H1 (cell line): ENCODE measurements at regions not wholly inside any gene's neighbourhood (a gene's known extent, or its start where the extent isn't known, plus 50 kb on each side); places are given as distances from the start of the nearest gene placed in this dataset.

ENCODE experiments used
- CTCF ChIA-PET: fragments of 300-600 bp; sonication (Branson Sonifier 250); formaldehyde crosslinking; loops from one replicate; lab custom pipeline; 2021; ENCODE audit not compliant: partially characterized antibody; lab: Charles Lee
- POLR2A ChIA-PET: fragments of 300-600 bp; sonication (Branson Sonifier 250); formaldehyde crosslinking; loops from one replicate; lab custom pipeline; 2021; ENCODE audit warnings: inconsistent platforms; ENCODE audit not compliant: partially characterized antibody; lab: Charles Lee
- DNase-seq, 2 experiments: peaks; one replicate each; pipeline versions ENCODE4 v3.0.0 to v3.0.0-alpha.2; 2010 to 2022; ENCODE audit warnings: low spot score in 2 of 2, low read depth in 1 of 2, mixed read lengths in 1 of 2
- FAIRE-seq: peaks from 2 replicates; lab custom pipeline; 2011; peaks lifted over from hg19 to GRCh38; lab: Jason Lieb, UNC
- H2AFZ ChIP-seq: 2 replicates; pipeline ENCODE4 v1.8.1; 2012; ENCODE audit warnings: low read length, inconsistent platforms
- H2AK5ac ChIP-seq: 2 replicates; pipeline ENCODE4 v1.6.1; 2013; ENCODE audit warnings: low read depth, low read length
- H2BK120ac ChIP-seq: replicated peaks from 2 replicates; pipeline ENCODE3; 2013; ENCODE audit warnings: low read depth, low read length, inconsistent platforms
- H2BK12ac ChIP-seq: 2 replicates; pipeline ENCODE4 v1.6.1; 2013; ENCODE audit warnings: low read depth, low read length
- H2BK15ac ChIP-seq: 2 replicates; pipeline ENCODE4 v1.6.1; 2013; ENCODE audit warnings: low read length
- H2BK20ac ChIP-seq: 2 replicates; pipeline ENCODE4 v1.6.1; 2013; ENCODE audit warnings: low read length
- H2BK5ac ChIP-seq: 2 replicates; pipeline ENCODE4 v1.6.1; 2013; ENCODE audit warnings: low read depth, low read length
- H3K14ac ChIP-seq: 2 replicates; pipeline ENCODE4 v1.6.1; 2013; ENCODE audit warnings: inconsistent platforms; ENCODE audit not compliant: insufficient read length
- H3K18ac ChIP-seq: 2 replicates; pipeline ENCODE4 v1.6.1; 2013; ENCODE audit warnings: low read length; ENCODE audit errors: extremely low read depth
- H3K23ac ChIP-seq: 2 replicates; pipeline ENCODE4 v1.6.1; 2013; ENCODE audit warnings: inconsistent platforms; ENCODE audit not compliant: insufficient read length
- H3K23me2 ChIP-seq: 2 replicates; pipeline ENCODE4 v1.6.1; 2013; ENCODE audit warnings: low read depth, low read length
- H3K27ac ChIP-seq: 2 replicates; pipeline ENCODE4 v1.6.1; 2011; ENCODE audit warnings: low read depth, low read length, inconsistent platforms
- H3K27me3 ChIP-seq, 4 experiments: replicated peaks in 1 of 4; 1 replicate in 1 of 4; 2 replicates in 3 of 4; pipeline versions ENCODE4 v1.6.1 to v1.8.1; 2011 to 2013; ENCODE audit warnings: low read length in 3 of 4, mild to moderate bottlenecking in 3 of 4, inconsistent platforms in 2 of 4, mixed read lengths in 2 of 4, moderate library complexity in 1 of 4; ENCODE audit not compliant: control insufficient read depth in 3 of 4, insufficient read depth in 3 of 4; ENCODE audit errors: extremely low read depth in 1 of 4
- H3K36me3 ChIP-seq, 4 experiments: 2 replicates each; pipeline versions ENCODE4 v1.6.1 to v1.8.1; 2011 to 2013; ENCODE audit warnings: mild to moderate bottlenecking in 4 of 4, low read length in 3 of 4, moderate library complexity in 2 of 4, control low read depth in 1 of 4, inconsistent platforms in 1 of 4; ENCODE audit not compliant: insufficient read depth in 4 of 4, control insufficient read depth in 2 of 4
- H3K4ac ChIP-seq: replicated peaks from 2 replicates; pipeline ENCODE3; 2013; ENCODE audit warnings: low read length, low read depth, mixed read lengths, inconsistent platforms; ENCODE audit not compliant: insufficient read length
- H3K4me1 ChIP-seq, 4 experiments: replicated peaks in 1 of 4; 1 replicate in 1 of 4; 2 replicates in 3 of 4; pipeline versions ENCODE4 v1.6.1 to v1.8.1; 2011 to 2013; ENCODE audit warnings: low read length in 3 of 4, inconsistent platforms in 2 of 4, mixed read lengths in 1 of 4; ENCODE audit not compliant: insufficient read depth in 4 of 4, control insufficient read depth in 3 of 4
- H3K4me2 ChIP-seq, 2 experiments: 2 replicates each; pipeline versions ENCODE4 v1.6.1 to v1.8.1; 2011 to 2013; ENCODE audit warnings: low read depth in 2 of 2, low read length in 2 of 2, control low read depth in 1 of 2, inconsistent platforms in 1 of 2, mild to moderate bottlenecking in 1 of 2; ENCODE audit not compliant: insufficient read depth in 1 of 2
- H3K4me3 ChIP-seq, 4 experiments: fragments of 200-600, 300-600 bp in 1 of 4; sonication (generic), shearing (Covaris generic), sonication (Bioruptor Twin) in 1 of 4; 2 replicates each; pipeline versions ENCODE4 v1.5.1 to v1.8.1; 2011 to 2016; ENCODE audit warnings: low read length in 4 of 4, low read depth in 3 of 4, control low read depth in 2 of 4, inconsistent platforms in 2 of 4, mild to moderate bottlenecking in 2 of 4, mixed read lengths in 1 of 4, moderate library complexity in 1 of 4; ENCODE audit not compliant: insufficient read depth in 2 of 4; ENCODE audit errors: extremely low read depth in 1 of 4
- H3K56ac ChIP-seq: replicated peaks from 2 replicates; pipeline ENCODE3; 2013; ENCODE audit warnings: low read depth, mild to moderate bottlenecking, mixed read lengths, low read length, inconsistent platforms; ENCODE audit not compliant: insufficient read length
- H3K79me1 ChIP-seq: 2 replicates; pipeline ENCODE4 v1.6.1; 2013; ENCODE audit warnings: low read depth, low read length, control low read depth
- H3K79me2 ChIP-seq, 2 experiments: 2 replicates each; pipeline versions ENCODE4 v1.6.1 to v1.8.1; 2012 to 2013; ENCODE audit warnings: low read length in 2 of 2, mild to moderate bottlenecking in 2 of 2, inconsistent platforms in 1 of 2; ENCODE audit not compliant: insufficient read depth in 2 of 2, control insufficient read depth in 1 of 2
- H3K9ac ChIP-seq, 4 experiments: replicated peaks in 1 of 4; 1 replicate in 1 of 4; 2 replicates in 3 of 4; pipeline versions ENCODE4 v1.6.1 to v1.8.1; 2011 to 2013; ENCODE audit warnings: low read depth in 3 of 4, low read length in 3 of 4, control low read depth in 2 of 4, mild to moderate bottlenecking in 2 of 4, moderate library complexity in 2 of 4, inconsistent platforms in 1 of 4; ENCODE audit errors: extremely low read depth in 1 of 4
- H3K9me3 ChIP-seq, 2 experiments: 2 replicates each; pipeline versions ENCODE4 v1.6.1 to v1.8.1; 2012 to 2013; ENCODE audit warnings: mild to moderate bottlenecking in 2 of 2, moderate library complexity in 2 of 2, control low read depth in 1 of 2, inconsistent platforms in 1 of 2, low read depth in 1 of 2, low read length in 1 of 2, mixed read lengths in 1 of 2; ENCODE audit not compliant: insufficient read depth in 2 of 2
- H4K20me1 ChIP-seq, 2 experiments: replicated peaks in 1 of 2; 2 replicates each; pipeline versions ENCODE3 to v1.8.1; 2011 to 2013; ENCODE audit warnings: inconsistent platforms in 2 of 2, low read length in 2 of 2, mild to moderate bottlenecking in 1 of 2; ENCODE audit not compliant: insufficient read depth in 2 of 2, control insufficient read depth in 1 of 2
- H4K5ac ChIP-seq: 2 replicates; pipeline ENCODE4 v1.6.1; 2013; ENCODE audit warnings: low read length, low read depth, mixed read lengths, inconsistent platforms; ENCODE audit not compliant: insufficient read length
- H4K8ac ChIP-seq: 2 replicates; pipeline ENCODE4 v1.8.0; 2013; ENCODE audit warnings: mild to moderate bottlenecking, moderate library complexity, low read length, inconsistent platforms; ENCODE audit not compliant: insufficient read depth; ENCODE audit errors: extremely low read depth
- H4K91ac ChIP-seq: replicated peaks from 2 replicates; pipeline ENCODE3; 2013; ENCODE audit warnings: low read length, mixed read lengths, inconsistent platforms; ENCODE audit not compliant: insufficient read length
- ASH2L ChIP-seq: fragments of 200-600, 300-600 bp; sonication (generic); IDR thresholded peaks from one replicate; pipeline ENCODE4 v1.7.1; 2017; ENCODE audit warnings: low read length
- CBX8 ChIP-seq: fragments of 300-800, 300-1000 bp; sonication (generic); IDR thresholded peaks from 2 replicates; pipeline ENCODE4 v1.7.1; 2016; ENCODE audit warnings: low read depth, low read length, borderline replicate concordance
- POLR2A ChIP-seq, 2 experiments: IDR thresholded peaks; 1 replicate in 1 of 2; 2 replicates in 1 of 2; pipeline ENCODE4 v1.6.1; 2011; ENCODE audit warnings: low read depth in 2 of 2, low read length in 2 of 2, mild to moderate bottlenecking in 2 of 2; ENCODE audit errors: control extremely low read depth in 1 of 2
- SAP30 ChIP-seq: fragments of 300-600 bp; sonication (generic); IDR thresholded peaks from 2 replicates; pipeline ENCODE4 v1.7.1; 2012; ENCODE audit warnings: low read length, moderate library complexity, mild to moderate bottlenecking, inconsistent platforms; ENCODE audit not compliant: insufficient read depth, insufficient replicate concordance
- SRF ChIP-seq: IDR thresholded peaks from 2 replicates; pipeline ENCODE4 v1.6.1; 2011; ENCODE audit warnings: mild to moderate bottlenecking, low read depth, low read length, moderate library complexity
- TCF12 ChIP-seq: IDR thresholded peaks from 2 replicates; pipeline ENCODE4 v1.6.1; 2011; ENCODE audit warnings: low read depth, mild to moderate bottlenecking, low read length
- YY1 ChIP-seq: IDR thresholded peaks from 2 replicates; pipeline ENCODE4 v1.6.1; 2011; ENCODE audit warnings: low read depth, mild to moderate bottlenecking, low read length
- whole genome bisulfite sequencing, 2 experiments: shearing (Covaris generic) in 1 of 2; methylation state at CpG; one replicate each; pipeline versions ENCODE4 v1.1.6 to v1.1.7; 2013 to 2015; ENCODE audit warnings: low lambda C conversion rate in 2 of 2, mixed read lengths in 2 of 2, inconsistent platforms in 1 of 2, low coverage in 1 of 2, missing lambda C conversion rate in 1 of 2; ENCODE audit not compliant: insufficient replicate concordance in 2 of 2, insufficient coverage in 1 of 2, insufficient read length in 1 of 2; ENCODE audit errors: extremely low coverage in 1 of 2, missing lambda C conversion rate in 1 of 2; 5-methylcytosine and 5-hydroxymethylcytosine counted together
- TF ChIP-seq, protein P1 (sequence below): IDR thresholded peaks from 2 replicates; pipeline ENCODE4 v1.6.1; 2012; ENCODE audit warnings: low read length, inconsistent platforms

DNA sequence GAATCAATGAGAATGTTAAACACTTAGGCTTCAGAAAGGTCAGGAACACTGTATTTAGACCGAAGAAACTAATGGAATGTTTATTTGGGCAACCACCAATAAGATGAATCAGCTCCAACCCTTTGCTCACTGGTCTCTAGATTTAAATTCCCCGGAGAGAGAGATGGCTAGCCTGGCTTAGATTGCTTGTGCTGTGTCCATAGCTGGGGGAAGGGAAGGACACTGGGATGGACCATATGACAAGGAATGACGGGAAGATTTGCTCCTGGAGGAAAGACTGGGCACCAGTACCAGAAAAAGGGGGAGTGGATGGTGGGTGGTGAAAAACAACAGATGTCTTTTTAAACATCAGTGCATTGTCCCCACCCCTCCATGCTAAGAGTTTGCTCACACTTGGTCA is 426.6 kb downstream of the DUSP10 start:
- CTCF ChIA-PET: no interaction called here
- TF ChIP-seq, protein P1, sequence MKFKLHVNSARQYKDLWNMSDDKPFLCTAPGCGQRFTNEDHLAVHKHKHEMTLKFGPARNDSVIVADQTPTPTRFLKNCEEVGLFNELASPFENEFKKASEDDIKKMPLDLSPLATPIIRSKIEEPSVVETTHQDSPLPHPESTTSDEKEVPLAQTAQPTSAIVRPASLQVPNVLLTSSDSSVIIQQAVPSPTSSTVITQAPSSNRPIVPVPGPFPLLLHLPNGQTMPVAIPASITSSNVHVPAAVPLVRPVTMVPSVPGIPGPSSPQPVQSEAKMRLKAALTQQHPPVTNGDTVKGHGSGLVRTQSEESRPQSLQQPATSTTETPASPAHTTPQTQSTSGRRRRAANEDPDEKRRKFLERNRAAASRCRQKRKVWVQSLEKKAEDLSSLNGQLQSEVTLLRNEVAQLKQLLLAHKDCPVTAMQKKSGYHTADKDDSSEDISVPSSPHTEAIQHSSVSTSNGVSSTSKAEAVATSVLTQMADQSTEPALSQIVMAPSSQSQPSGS: no peak
- TF ChIP-seq YY1 (no peak), SRF (no peak), ASH2L (no peak), SAP30 (no peak), TCF12 (no peak), POLR2A (IDR thresholded peaks at IDR 0.05; ENCODE audit: control extremely low read depth in 1 of 2, low read depth in 2 of 2, low read length in 2 of 2) (no peak), CBX8 (no peak)
- TF ChIP-seq, all 59 proteins: peak for 0

More for the DNA sequence above, 426.6 kb downstream of the DUSP10 start:
- Histone ChIP-seq H2AFZ (0 out of 2 replicates have a peak overlapping the region, but pooled peaks have one; percentile 72), H3K4ac (no peak overlapping the region), H3K14ac (no peak overlapping the region), H3K56ac (no peak overlapping the region), H2BK12ac (no peak overlapping the region), H3K9me3 (no peaks in the 10 kb centered on the region), H3K4me1 (no peaks in the 10 kb centered on the region), H4K20me1 (no peaks in the 10 kb centered on the region), H4K91ac (no peak overlapping the region), H3K79me1 (no peaks in the 10 kb centered on the region), H3K27ac (no peak overlapping the region), H3K23me2 (no peaks in the 10 kb centered on the region), H3K9ac (no peak overlapping the region), H4K5ac (no peak overlapping the region), H4K8ac (no peak overlapping the region), H3K4me2 (no peak overlapping the region), H2BK15ac (no peak overlapping the region), H3K23ac (no peak overlapping the region), H3K79me2 (no peaks in the 10 kb centered on the region), H3K36me3 (no peaks in the 10 kb centered on the region), H2AK5ac (no peak overlapping the region), H2BK120ac (no peak overlapping the region), H3K18ac (no peak overlapping the region), H2BK5ac (no peak overlapping the region), H2BK20ac (no peak overlapping the region), H3K4me3 (no peak overlapping the region), H3K27me3 (no peaks in the 10 kb centered on the region)
- DNase-seq: no peak
- no peak for FAIRE-seq
- WGBS, 2 experiments: 91% methylated on average over 3 of the region's 3 CpGs; no CpG with 5 or more reads in 1 of the 2 experiments
- POLR2A ChIA-PET: no interaction called here
